B cell (primary cell): ENCODE measurements at regions not wholly inside any gene's neighbourhood (a gene's known extent, or its start where the extent isn't known, plus 50 kb on each side); places are given as distances from the start of the nearest gene placed in this dataset.

Experiments
- ATAC-seq: fragments of 200-7000 bp; cut with Tn5 transposase; one replicate; pipeline ENCODE4 v1.10.0; 2021; ENCODE audit warnings: low read depth, mild to moderate bottlenecking, moderate number of reproducible peaks, moderate library complexity
- CTCF ChIA-PET: fragments of 350-600 bp; sonication (Branson Sonifier 250); formaldehyde crosslinking; loops from one replicate; lab custom pipeline; 2021; ENCODE audit warnings: antibody characterized with exemption, inconsistent platforms; lab: Charles Lee
- POLR2A ChIA-PET: fragments of 350-600 bp; sonication (Branson Sonifier 250); formaldehyde crosslinking; loops from one replicate; lab custom pipeline; 2021; ENCODE audit warnings: antibody characterized with exemption; lab: Charles Lee
- DNase-seq: peaks from one replicate; pipeline ENCODE4 v3.0.0; 2013
- H2AFZ ChIP-seq: 2 replicates; pipeline ENCODE4 v1.6.1; 2012; ENCODE audit warnings: mild to moderate bottlenecking, low read depth, low read length; ENCODE audit not compliant: insufficient read depth, poor library complexity, severe bottlenecking
- H3K27ac ChIP-seq, 2 donors: 1 replicate in 1 of 2; 2 replicates in 1 of 2; pipeline ENCODE4 v1.5.1; 2012 to 2013; ENCODE audit warnings: low read length in 2 of 2, mild to moderate bottlenecking in 2 of 2, moderate library complexity in 1 of 2
- H3K27me3 ChIP-seq, 4 experiments: fragments of 200-600 bp in 1 of 4; sonication (generic) in 1 of 4; replicated peaks in 1 of 4; 1 replicate in 2 of 4; 2 replicates in 2 of 4; pipeline versions ENCODE4 v1.6.1 to v1.7.0; 2013 to 2016; ENCODE audit warnings: low read length in 3 of 4, mild to moderate bottlenecking in 2 of 4, mixed read lengths in 1 of 4, moderate library complexity in 1 of 4; ENCODE audit not compliant: insufficient read depth in 4 of 4, control insufficient read depth in 3 of 4; ENCODE audit errors: control extremely low read depth in 1 of 4
- H3K36me3 ChIP-seq, 2 experiments: replicated peaks in 1 of 2; 1 replicate in 1 of 2; 2 replicates in 1 of 2; pipeline versions ENCODE4 v1.6.1 to v1.7.1; 2013; ENCODE audit warnings: low read length in 1 of 2; ENCODE audit not compliant: insufficient read depth in 2 of 2, control insufficient read depth in 1 of 2; ENCODE audit errors: control extremely low read depth in 1 of 2, extremely low read depth in 1 of 2
- H3K4me1 ChIP-seq, 2 donors: fragments of 200-600 bp in 1 of 2; sonication (generic) in 1 of 2; 1 replicate in 1 of 2; 2 replicates in 1 of 2; pipeline versions ENCODE4 v1.5.1 to v1.6.1; 2013 to 2017; ENCODE audit warnings: low read length in 2 of 2; ENCODE audit not compliant: control insufficient read depth in 2 of 2, insufficient read depth in 2 of 2
- H3K4me2 ChIP-seq: replicated peaks from 2 replicates; pipeline ENCODE3; 2012; ENCODE audit warnings: mild to moderate bottlenecking, low read depth, low read length; ENCODE audit not compliant: poor library complexity, severe bottlenecking
- H3K4me3 ChIP-seq, 5 experiments: fragments of 200-600 bp in 1 of 5; sonication (generic) in 1 of 5; 1 replicate in 3 of 5; 2 replicates in 2 of 5; pipeline versions ENCODE4 v1.5.1 to v1.7.0; 2011 to 2016; ENCODE audit warnings: low read length in 4 of 5, mild to moderate bottlenecking in 4 of 5, low read depth in 2 of 5, control low read depth in 1 of 5, moderate library complexity in 1 of 5; ENCODE audit not compliant: insufficient read depth in 1 of 5; ENCODE audit errors: control extremely low read depth in 1 of 5, extremely low read depth in 1 of 5
- H3K79me2 ChIP-seq: fragments of 200-600 bp; sonication (generic); one replicate; pipeline ENCODE4 v1.6.0; 2016; ENCODE audit warnings: low read length; ENCODE audit not compliant: control insufficient read depth, insufficient read depth
- H3K9ac ChIP-seq: fragments of 200-600 bp; sonication (generic); 2 replicates; pipeline ENCODE4 v1.6.1; 2017; ENCODE audit warnings: mild to moderate bottlenecking, low read length, moderate library complexity
- H3K9me3 ChIP-seq, 3 donors: one replicate each; pipeline versions ENCODE4 v1.6.1 to v1.7.1; 2013; ENCODE audit warnings: low read length in 2 of 3; ENCODE audit not compliant: control insufficient read depth in 2 of 3, insufficient read depth in 1 of 3; ENCODE audit errors: control extremely low read depth in 1 of 3
- H4K20me1 ChIP-seq: 2 replicates; pipeline ENCODE4 v1.6.0; 2012; ENCODE audit warnings: mild to moderate bottlenecking, low read length; ENCODE audit not compliant: insufficient read depth, control insufficient read depth, poor library complexity, severe bottlenecking
- H3K27ac Mint-ChIP-seq: one replicate; pipeline ENCODE4 v1.8.0; 2021; ENCODE audit warnings: mixed read lengths
- H3K27me3 Mint-ChIP-seq: one replicate; pipeline ENCODE4 v1.8.0; 2021; ENCODE audit warnings: mixed read lengths
- H3K4me1 Mint-ChIP-seq: one replicate; pipeline ENCODE4 v1.8.0; 2021; ENCODE audit warnings: mixed read lengths
- H3K4me3 Mint-ChIP-seq: one replicate; pipeline ENCODE4 v1.8.0; 2021; ENCODE audit warnings: mixed read lengths
- H3K9me3 Mint-ChIP-seq: one replicate; pipeline ENCODE4 v1.8.0; 2022; ENCODE audit warnings: mixed read lengths; ENCODE audit not compliant: insufficient read depth
- CTCF ChIP-seq: fragments of 200-600 bp; IDR thresholded peaks from one replicate; pipeline ENCODE4 v1.8.0; 2022; ENCODE audit warnings: antibody characterized with exemption, mild to moderate bottlenecking
- EZH2 ChIP-seq: IDR thresholded peaks from 2 replicates; pipeline ENCODE4 v1.6.1; 2012; ENCODE audit warnings: borderline replicate concordance, low read depth, mild to moderate bottlenecking, moderate library complexity, low read length; ENCODE audit not compliant: insufficient read depth, poor library complexity, severe bottlenecking
- WGBS: methylation state at CpG from one replicate; pipeline ENCODE4 v1.1.5; 2013; ENCODE audit warnings: missing lambda C conversion rate; ENCODE audit not compliant: insufficient coverage; 5-methylcytosine and 5-hydroxymethylcytosine counted together
- intact Hi-C: fragments of 100-400 bp; cut with micrococcal nuclease; formaldehyde crosslinking; loops from one replicate; pipeline ENCODE4 v1.10.0; 2022

- Histone ChIP-seq H3K36me3 (no peaks in the 10 kb centered on the region), H3K27me3 (no peaks in the 10 kb centered on the region), H3K9me3 (no peaks in the 10 kb centered on the region), H3K4me1 (no peaks in the 10 kb centered on the region), H3K9ac (no peak overlapping the region), H4K20me1 (no peaks in the 10 kb centered on the region), H3K27ac (no peak overlapping the region), H3K4me3 (no peak overlapping the region), H3K4me2 (no peak overlapping the region), H2AFZ (no peak overlapping the region), H3K79me2 (no peaks in the 10 kb centered on the region)
- no peaks in the 10 kb centered on the region for H3K4me1 Mint-ChIP-seq
- CTCF ChIA-PET, result no interaction called here
- intact Hi-C loops, result no loop called here
- DNase-seq, result no peak
- no peak overlapping the region for H3K27ac Mint-ChIP-seq
- no peak for ATAC-seq
- POLR2A ChIA-PET, result no interaction called here
- H3K4me3 Mint-ChIP-seq, result no peak overlapping the region
- peaks cover 3% of the 10 kb centered on the region for H3K9me3 Mint-ChIP-seq
- H3K27me3 Mint-ChIP-seq, result no peaks in the 10 kb centered on the region
- TF ChIP-seq CTCF, result no peak
- TF ChIP-seq EZH2, result no peak
Observed at GRCh38 chr2:57947398-57947797, 99.2 kb upstream of the VRK2 start.

GRCh38 chr2:57954020-57954419 lies 92.6 kb upstream of the VRK2 start:
- Histone ChIP-seq H3K4me3 (no peak overlapping the region), H3K4me2 (no peak overlapping the region), H3K79me2 (no peaks in the 10 kb centered on the region), H3K27me3 (no peaks in the 10 kb centered on the region), H4K20me1 (no peaks in the 10 kb centered on the region), H2AFZ (no peak overlapping the region), H3K4me1 (no peaks in the 10 kb centered on the region), H3K9ac (no peak overlapping the region), H3K36me3 (no peaks in the 10 kb centered on the region), H3K27ac (no peak overlapping the region), H3K9me3 (no peaks in the 10 kb centered on the region)
- CTCF ChIA-PET, result no interaction called here
- intact Hi-C loops, result no loop called here
- peaks cover 3% of the 10 kb centered on the region for H3K9me3 Mint-ChIP-seq
- H3K27ac Mint-ChIP-seq, result no peak overlapping the region
- WGBS, result no CpG with 5 or more reads among the region's 1 CpG
- H3K4me1 Mint-ChIP-seq, result no peaks in the 10 kb centered on the region
- POLR2A ChIA-PET, result no interaction called here
- ATAC-seq (no peak), DNase-seq (no peak)
- H3K27me3 Mint-ChIP-seq, result no peaks in the 10 kb centered on the region
- no peak overlapping the region for H3K4me3 Mint-ChIP-seq
- TF ChIP-seq CTCF (no peak), EZH2 (no peak)
